ENCODE measurements at regions not wholly inside any gene's neighbourhood (a gene's known extent, or its start where the extent isn't known, plus 50 kb on each side); places are given as distances from the start of the nearest gene placed in this dataset.

GRCh38 chr18:39805218-39805617 lies 2149.8 kb upstream of the PIK3C3 start:
- no peak for DNase-seq (ENCODE audit: low spot score)
- ATAC-seq, result no peak
- intact Hi-C loops (cut with DNase I), result no loop called here

GRCh38 chr18:39802648-39803229 lies 2152.3 kb upstream of the PIK3C3 start:
- ATAC-seq, result no peak
- DNase-seq (ENCODE audit: low spot score), result no peak
- intact Hi-C loops (cut with DNase I), result no loop called here

GRCh38 chr18:39801848-39802247 lies 2153.2 kb upstream of the PIK3C3 start:
- intact Hi-C loops (cut with DNase I), result no loop called here
- DNase-seq (ENCODE audit: low spot score) (no peak), ATAC-seq (no peak)

- no peak for ATAC-seq
- intact Hi-C loops (cut with DNase I), result no loop called here
These were observed 2154.0 kb upstream of the PIK3C3 start for GRCh38 chr18:39801010-39801409.

GRCh38 chr18:39799006-39799405 lies 2156.0 kb upstream of the PIK3C3 start:
- DNase-seq (ENCODE audit: low spot score), result no peak
- intact Hi-C loops (cut with DNase I), result no loop called here
- no peak for ATAC-seq

More at GRCh38 chr18:39801010-39801409, 2154.0 kb upstream of the PIK3C3 start:
- no peak for DNase-seq (ENCODE audit: low spot score)

- intact Hi-C loops (cut with DNase I), result no loop called here
- ATAC-seq (no peak), DNase-seq (ENCODE audit: low spot score) (no peak)
These were observed 2158.6 kb upstream of the PIK3C3 start for GRCh38 chr18:39796393-39796792.

GRCh38 chr18:39795350-39795749 lies 2159.7 kb upstream of the PIK3C3 start:
- ATAC-seq, result no peak
- intact Hi-C loops (cut with DNase I), result no loop called here
- DNase-seq (ENCODE audit: low spot score), result no peak

- ATAC-seq (no peak), DNase-seq (ENCODE audit: low spot score) (no peak)
- intact Hi-C loops (cut with DNase I), result no loop called here
These were observed 2161.4 kb upstream of the PIK3C3 start for GRCh38 chr18:39793609-39794008.

GRCh38 chr18:39788383-39788782 lies 2166.7 kb upstream of the PIK3C3 start:
- intact Hi-C loops (cut with DNase I), result no loop called here
- ATAC-seq, result no peak
- no peak for DNase-seq (ENCODE audit: low spot score)

GRCh38 chr18:39786477-39786876 lies 2168.6 kb upstream of the PIK3C3 start:
- DNase-seq (ENCODE audit: low spot score) (no peak), ATAC-seq (no peak)
- intact Hi-C loops (cut with DNase I), result no loop called here

GRCh38 chr18:39784541-39784940 lies 2170.5 kb upstream of the PIK3C3 start:
- DNase-seq (ENCODE audit: low spot score) (no peak), ATAC-seq (no peak)
- intact Hi-C loops (cut with DNase I), result no loop called here

GRCh38 chr18:39781565-39781964 lies 2173.5 kb upstream of the PIK3C3 start:
- intact Hi-C loops (cut with DNase I), result no loop called here
- ATAC-seq, result no peak
- DNase-seq (ENCODE audit: low spot score), result no peak

- intact Hi-C loops (cut with DNase I), result no loop called here
- DNase-seq (ENCODE audit: low spot score), result no peak
- ATAC-seq, result no peak
These were observed 2174.3 kb upstream of the PIK3C3 start for GRCh38 chr18:39780774-39781173.

GRCh38 chr18:39779926-39780325 lies 2175.1 kb upstream of the PIK3C3 start:
- ATAC-seq (no peak), DNase-seq (ENCODE audit: low spot score) (no peak)
- intact Hi-C loops (cut with DNase I), result no loop called here

- intact Hi-C loops (cut with DNase I), result no loop called here
- ATAC-seq (no peak), DNase-seq (ENCODE audit: low spot score) (no peak)
These were observed 2178.3 kb upstream of the PIK3C3 start for GRCh38 chr18:39776766-39777165.

- ATAC-seq, result no peak
- no peak for DNase-seq (ENCODE audit: low spot score)
- intact Hi-C loops (cut with DNase I), result no loop called here
These were observed 2180.0 kb upstream of the PIK3C3 start for GRCh38 chr18:39774957-39775598.

GRCh38 chr18:39773646-39774045 lies 2181.4 kb upstream of the PIK3C3 start:
- DNase-seq (ENCODE audit: low spot score) (no peak), ATAC-seq (no peak)
- intact Hi-C loops (cut with DNase I), result no loop called here

- ATAC-seq, result no peak
- no peak for DNase-seq (ENCODE audit: low spot score)
- intact Hi-C loops (cut with DNase I), result no loop called here
These were observed 2182.7 kb upstream of the PIK3C3 start for GRCh38 chr18:39772155-39772919.

GRCh38 chr18:39770399-39770798 lies 2184.6 kb upstream of the PIK3C3 start:
- intact Hi-C loops (cut with DNase I), result no loop called here

GRCh38 chr18:39764873-39765272 lies 2190.2 kb upstream of the PIK3C3 start:
- DNase-seq (ENCODE audit: low spot score) (no peak), ATAC-seq (no peak)
- intact Hi-C loops (cut with DNase I), result no loop called here

More at GRCh38 chr18:39770399-39770798, 2184.6 kb upstream of the PIK3C3 start:
- DNase-seq (ENCODE audit: low spot score) (no peak), ATAC-seq (no peak)
